Endothelial cell of umbilical vein (primary cell): ENCODE measurements at regions not wholly inside any gene's neighbourhood (a gene's known extent, or its start where the extent isn't known, plus 50 kb on each side); places are given as distances from the start of the nearest gene placed in this dataset.

Experiments
- CTCF ChIP-seq, 2 donors: IDR thresholded peaks; 1 replicate in 1 of 2; 2 replicates in 1 of 2; pipeline ENCODE4 v1.5.1; 2011; ENCODE audit warnings: low read length in 2 of 2, mild to moderate bottlenecking in 2 of 2, moderate library complexity in 2 of 2, control low read depth in 1 of 2, inconsistent platforms in 1 of 2, low read depth in 1 of 2; ENCODE audit not compliant: insufficient read depth in 1 of 2; ENCODE audit errors: extremely low read depth in 1 of 2
- EZH2 ChIP-seq: IDR thresholded peaks from 2 replicates; pipeline ENCODE4 v1.6.1; 2012; ENCODE audit warnings: borderline replicate concordance, low read depth, mild to moderate bottlenecking, moderate library complexity, low read length, inconsistent platforms; ENCODE audit not compliant: severe bottlenecking
- FOS ChIP-seq: IDR thresholded peaks from 2 replicates; pipeline ENCODE4 v1.6.1; 2011; ENCODE audit warnings: mild to moderate bottlenecking, low read length, moderate library complexity, borderline replicate concordance; ENCODE audit not compliant: insufficient read depth
- MYC ChIP-seq: IDR thresholded peaks from one replicate; pipeline ENCODE4 v1.6.1; 2011; ENCODE audit warnings: mild to moderate bottlenecking, low read depth, low read length
- POLR2A ChIP-seq: IDR thresholded peaks from 2 replicates; pipeline ENCODE4 v1.6.1; 2012; ENCODE audit warnings: low read depth, mild to moderate bottlenecking, control low read depth, low read length
- POLR2AphosphoS5 ChIP-seq: IDR thresholded peaks from 2 replicates; pipeline ENCODE4 v1.6.1; 2012; ENCODE audit warnings: low read depth, mild to moderate bottlenecking, control low read depth, low read length, moderate library complexity; ENCODE audit not compliant: insufficient read depth
- TF ChIP-seq, protein P1 (sequence below): IDR thresholded peaks from 2 replicates; pipeline ENCODE4 v1.6.1; 2011; ENCODE audit not compliant: insufficient read depth, insufficient read length

GRCh38 chr13:90300015-90300414 is 1047.5 kb upstream of the MIR17HG start:
- no peak for TF ChIP-seq CTCF (IDR thresholded peaks at IDR 0.05; ENCODE audit: extremely low read depth in 1 of 2, insufficient read depth in 1 of 2, low read depth in 1 of 2, low read length in 2 of 2)
- TF ChIP-seq FOS, result no peak
- TF ChIP-seq POLR2AphosphoS5, result no peak
- TF ChIP-seq, protein P1, sequence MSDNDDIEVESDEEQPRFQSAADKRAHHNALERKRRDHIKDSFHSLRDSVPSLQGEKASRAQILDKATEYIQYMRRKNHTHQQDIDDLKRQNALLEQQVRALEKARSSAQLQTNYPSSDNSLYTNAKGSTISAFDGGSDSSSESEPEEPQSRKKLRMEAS, result no peak
- no peak for TF ChIP-seq POLR2A
- no peak for TF ChIP-seq EZH2
- TF ChIP-seq MYC, result no peak
